HL-60 (cell line): ENCODE measurements at regions not wholly inside any gene's neighbourhood (a gene's known extent, or its start where the extent isn't known, plus 50 kb on each side); places are given as distances from the start of the nearest gene placed in this dataset.

Source experiments
- DNase-seq, 2 experiments: peaks; one replicate each; pipeline ENCODE4 v3.0.0-alpha.2; 2010 to 2020; ENCODE audit warnings: low read depth in 1 of 2, low spot score in 1 of 2
- H3K27ac ChIP-seq: fragments of 250-450 bp; sonication (Bioruptor Pico); replicated peaks from 2 replicates; pipeline ENCODE4 v1.5.1; 2020; ENCODE audit warnings: mild to moderate bottlenecking, moderate library complexity
- H3K27me3 ChIP-seq: fragments of 250-450 bp; sonication (Bioruptor Pico); 2 replicates; pipeline ENCODE4 v1.5.1; 2021; ENCODE audit warnings: mild to moderate bottlenecking, moderate library complexity; ENCODE audit not compliant: insufficient read depth, poor library complexity, severe bottlenecking
- H3K4me3 ChIP-seq: replicated peaks from 2 replicates; pipeline ENCODE4 v1.5.1; 2011; ENCODE audit warnings: mild to moderate bottlenecking, control low read depth, low read length; ENCODE audit not compliant: insufficient read depth
- GABPA ChIP-seq: IDR thresholded peaks from 2 replicates; pipeline ENCODE4 v1.6.1; 2012; ENCODE audit warnings: low read depth
- POLR2AphosphoS5 ChIP-seq: IDR thresholded peaks from 2 replicates; pipeline ENCODE4 v1.6.1; 2012; ENCODE audit warnings: low read depth
- REST ChIP-seq: IDR thresholded peaks from 2 replicates; pipeline ENCODE4 v1.6.1; 2012; ENCODE audit warnings: low read depth; ENCODE audit not compliant: insufficient replicate concordance
- SPI1 ChIP-seq: IDR thresholded peaks from 2 replicates; pipeline ENCODE4 v1.6.1; 2012; ENCODE audit warnings: low read depth, mild to moderate bottlenecking, borderline replicate concordance
- TF ChIP-seq, protein P1 (sequence below): IDR thresholded peaks from one replicate; pipeline ENCODE4 v1.5.1; 2011; ENCODE audit warnings: low read length, control low read depth, inconsistent platforms; ENCODE audit not compliant: insufficient read depth

- no peak for DNase-seq
- no peak overlapping the region for H3K4me3 ChIP-seq
- H3K27me3 ChIP-seq = no peaks in the 10 kb centered on the region
- TF ChIP-seq REST (no peak), POLR2AphosphoS5 (no peak), SPI1 (no peak), GABPA (no peak)
- TF ChIP-seq, protein P1, sequence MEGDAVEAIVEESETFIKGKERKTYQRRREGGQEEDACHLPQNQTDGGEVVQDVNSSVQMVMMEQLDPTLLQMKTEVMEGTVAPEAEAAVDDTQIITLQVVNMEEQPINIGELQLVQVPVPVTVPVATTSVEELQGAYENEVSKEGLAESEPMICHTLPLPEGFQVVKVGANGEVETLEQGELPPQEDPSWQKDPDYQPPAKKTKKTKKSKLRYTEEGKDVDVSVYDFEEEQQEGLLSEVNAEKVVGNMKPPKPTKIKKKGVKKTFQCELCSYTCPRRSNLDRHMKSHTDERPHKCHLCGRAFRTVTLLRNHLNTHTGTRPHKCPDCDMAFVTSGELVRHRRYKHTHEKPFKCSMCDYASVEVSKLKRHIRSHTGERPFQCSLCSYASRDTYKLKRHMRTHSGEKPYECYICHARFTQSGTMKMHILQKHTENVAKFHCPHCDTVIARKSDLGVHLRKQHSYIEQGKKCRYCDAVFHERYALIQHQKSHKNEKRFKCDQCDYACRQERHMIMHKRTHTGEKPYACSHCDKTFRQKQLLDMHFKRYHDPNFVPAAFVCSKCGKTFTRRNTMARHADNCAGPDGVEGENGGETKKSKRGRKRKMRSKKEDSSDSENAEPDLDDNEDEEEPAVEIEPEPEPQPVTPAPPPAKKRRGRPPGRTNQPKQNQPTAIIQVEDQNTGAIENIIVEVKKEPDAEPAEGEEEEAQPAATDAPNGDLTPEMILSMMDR = no peak
- no peak overlapping the region for H3K27ac ChIP-seq
Measured at GRCh38 chr9:28692012-28692411, 1118.7 kb upstream of the C9orf72 start.

DNA sequence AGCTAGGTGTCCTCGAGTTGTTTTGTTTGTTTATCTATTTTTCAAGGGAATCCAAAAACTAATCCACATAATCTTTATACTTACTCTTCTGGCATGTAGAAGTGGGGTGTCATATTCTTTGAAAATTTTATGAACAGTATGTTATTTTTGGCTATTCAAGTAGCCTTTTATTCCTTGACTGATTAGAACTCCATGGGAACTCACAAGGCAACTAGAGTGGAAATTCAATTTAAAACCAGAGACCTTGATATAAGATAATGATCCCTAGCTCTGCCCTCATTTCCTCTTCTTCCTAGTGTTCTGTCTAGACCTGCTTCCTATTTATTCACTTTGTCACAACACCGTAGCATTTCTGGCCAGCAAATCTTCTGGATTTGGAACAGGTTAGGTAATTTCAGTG lies 1123.7 kb upstream of the C9orf72 start:
- H3K27me3 ChIP-seq = no peaks in the 10 kb centered on the region
- TF ChIP-seq, protein P1 = no peak
- no peak for TF ChIP-seq POLR2AphosphoS5
- TF ChIP-seq REST = no peak
- no peak for TF ChIP-seq GABPA
- no peak for TF ChIP-seq SPI1
- no peak overlapping the region for H3K4me3 ChIP-seq
- no peak overlapping the region for H3K27ac ChIP-seq
- DNase-seq = no peak

DNA sequence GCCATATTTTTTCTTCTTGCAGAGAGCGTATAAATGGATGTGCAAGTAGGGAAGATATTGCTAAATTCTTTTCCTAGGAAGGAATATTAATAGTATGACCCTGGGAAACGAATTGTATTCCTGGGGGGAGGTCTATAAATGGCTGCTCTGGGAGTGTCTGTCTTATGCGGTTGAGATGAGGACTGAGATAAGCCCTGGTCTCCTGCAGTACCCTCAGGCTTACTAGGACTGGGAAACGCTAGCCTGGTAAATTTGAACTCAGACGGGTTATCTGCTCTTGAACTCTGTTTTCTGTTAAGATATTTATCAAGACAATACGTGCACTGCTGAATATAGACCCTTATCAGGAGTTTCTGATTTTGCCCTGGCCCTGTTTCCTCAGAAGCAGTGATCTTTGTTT lies 1126.4 kb upstream of the C9orf72 start:
- no peak overlapping the region for H3K27ac ChIP-seq
- no peak for DNase-seq
- TF ChIP-seq GABPA (no peak), POLR2AphosphoS5 (no peak), REST (no peak)
- TF ChIP-seq, protein P1 = no peak
- H3K27me3 ChIP-seq = no peaks in the 10 kb centered on the region
- H3K4me3 ChIP-seq = no peak overlapping the region
